K562 (cell line): ENCODE measurements at regions not wholly inside any gene's neighbourhood (a gene's known extent, or its start where the extent isn't known, plus 50 kb on each side); places are given as distances from the start of the nearest gene placed in this dataset.

Experiments used
- ATAC-seq: fragments of 200-7000 bp; cut with Tn5 transposase; 3 replicates; pipeline ENCODE4 v1.9.1; 2020; ENCODE audit warnings: moderate library complexity
- BruUV-seq: library from RNA; stranded (reverse); fragments of 400-500 nt; replicated peaks from 2 replicates; lab custom pipeline; 2021; lab: Mats Ljungman, UMichigan
- CTCF ChIA-PET: fragments of 300-600 bp; formaldehyde crosslinking; extraction: SDS; loops from one replicate; lab custom pipeline; 2021; ENCODE audit warnings: low intra/inter-chr PET ratio; lab: Yijun Ruan, JAX
- POLR2A ChIA-PET: fragments of 300-600, 350-650 bp; sonication (Branson Sonifier 250); formaldehyde crosslinking; extraction: SDS; loops from one replicate; lab custom pipeline; 2021; ENCODE audit warnings: antibody characterized with exemption, inconsistent platforms; lab: Yijun Ruan, JAX
- DNase-seq, 4 experiments: peaks; one replicate each; pipeline versions ENCODE4 v3.0.0 to v3.0.0-alpha.2; 2011 to 2018; ENCODE audit warnings: low spot score in 3 of 4, mixed read lengths in 3 of 4; ENCODE audit errors: extremely low read depth in 1 of 4
- FAIRE-seq: peaks from 2 replicates; lab custom pipeline; 2011; peaks lifted over from hg19 to GRCh38; lab: Jason Lieb, UNC
- H2AFZ ChIP-seq: 2 replicates; pipeline ENCODE4 v1.6.0; 2011; ENCODE audit warnings: low read depth, low read length, control low read depth, inconsistent platforms
- H3K27ac ChIP-seq: fragments of 200-600 bp; 3 replicates; pipeline ENCODE4 v1.8.0; 2011; ENCODE audit warnings: low read depth, mild to moderate bottlenecking, control low read depth, inconsistent platforms, low read length, moderate library complexity, mixed read lengths; ENCODE audit errors: extremely low read depth
- H3K27me3 ChIP-seq, 2 experiments: fragments of 300-600 bp in 1 of 2; 2 replicates in 1 of 2; 3 replicates in 1 of 2; pipeline versions ENCODE4 v1.6.0 to v1.8.0; 2011; ENCODE audit warnings: inconsistent platforms in 2 of 2, low read length in 2 of 2, mild to moderate bottlenecking in 1 of 2, mixed read lengths in 1 of 2, moderate library complexity in 1 of 2; ENCODE audit not compliant: control insufficient read depth in 2 of 2, insufficient read depth in 2 of 2
- H3K36me3 ChIP-seq: fragments of 300-600 bp; 3 replicates; pipeline ENCODE4 v1.8.0; 2011; ENCODE audit warnings: mild to moderate bottlenecking, low read length, inconsistent platforms; ENCODE audit not compliant: control insufficient read depth, insufficient read depth
- H3K4me1 ChIP-seq, 2 experiments: fragments of 200-600 bp in 1 of 2; replicated peaks in 1 of 2; 2 replicates in 1 of 2; 3 replicates in 1 of 2; pipeline versions ENCODE4 v1.5.1 to v1.8.0; 2011; ENCODE audit warnings: inconsistent platforms in 2 of 2, low read length in 2 of 2, mild to moderate bottlenecking in 1 of 2, mixed read lengths in 1 of 2, moderate library complexity in 1 of 2; ENCODE audit not compliant: control insufficient read depth in 2 of 2, insufficient read depth in 2 of 2
- H3K4me2 ChIP-seq: 2 replicates; pipeline ENCODE4 v1.6.1; 2011; ENCODE audit warnings: low read length, control low read depth, inconsistent platforms, mixed read lengths; ENCODE audit not compliant: insufficient read depth
- H3K4me3 ChIP-seq: fragments of 200-600 bp; sonication (generic), shearing (Covaris generic); 2 replicates; pipeline ENCODE4 v1.5.1; 2016; ENCODE audit warnings: control low read depth, inconsistent platforms
- H3K79me2 ChIP-seq: fragments of 200-600 bp; 3 replicates; pipeline ENCODE4 v1.8.0; 2011; ENCODE audit warnings: low read length, inconsistent platforms; ENCODE audit not compliant: control insufficient read depth, insufficient read depth
- H3K9ac ChIP-seq, 2 experiments: 2 replicates each; pipeline versions ENCODE4 v1.6.0 to v1.6.1; 2011; ENCODE audit warnings: low read depth in 2 of 2, low read length in 2 of 2, control low read depth in 1 of 2, inconsistent platforms in 1 of 2, mild to moderate bottlenecking in 1 of 2, mixed read lengths in 1 of 2; ENCODE audit not compliant: insufficient read depth in 1 of 2
- H3K9me1 ChIP-seq: one replicate; pipeline ENCODE4 v1.6.0; 2011; ENCODE audit warnings: inconsistent platforms, mild to moderate bottlenecking, low read length, moderate library complexity; ENCODE audit not compliant: control insufficient read depth, insufficient read depth
- H3K9me3 ChIP-seq: replicated peaks from 2 replicates; pipeline ENCODE4 v1.5.1; 2011; ENCODE audit warnings: low read depth, low read length, inconsistent platforms; ENCODE audit not compliant: control insufficient read depth, insufficient read depth
- H4K20me1 ChIP-seq: replicated peaks from 2 replicates; pipeline ENCODE4 v1.6.1; 2011; ENCODE audit warnings: low read length, inconsistent platforms, mixed read lengths; ENCODE audit not compliant: control insufficient read depth, insufficient read depth
- ATF7 ChIP-seq: fragments of 450-650 bp; IDR thresholded peaks from 2 replicates; pipeline ENCODE4 v1.7.1; 2014; ENCODE audit warnings: mild to moderate bottlenecking, moderate library complexity
- BRD4 ChIP-seq: fragments of 200-600 bp; sonication (generic); IDR thresholded peaks from 2 replicates; pipeline ENCODE4 v1.6.1; 2017; ENCODE audit warnings: inconsistent platforms
- NR2C1 ChIP-seq, 2 experiments: fragments of 450-650 bp; IDR thresholded peaks; 2 replicates each; pipeline ENCODE4 v1.6.1; 2017; ENCODE audit warnings: mild to moderate bottlenecking in 2 of 2, antibody characterized with exemption in 1 of 2, inconsistent platforms in 1 of 2, missing compliant biosample characterization in 1 of 2, missing genetic modification characterization in 1 of 2
- STAT5A ChIP-seq: IDR thresholded peaks from 2 replicates; pipeline ENCODE4 v1.6.1; 2012; ENCODE audit warnings: low read length, inconsistent platforms, borderline replicate concordance
- TFAM ChIP-seq: fragments of 250-450 bp; sonication (Bioruptor Pico); conservative IDR thresholded peaks from 2 replicates; pipeline ENCODE4 v1.5.0; 2021; ENCODE audit warnings: mild to moderate bottlenecking, moderate library complexity
- ZBTB49 ChIP-seq: sonication (generic); formaldehyde crosslinking; IDR thresholded peaks from 2 replicates; pipeline ENCODE4 v1.8.0; 2022; ENCODE audit warnings: missing genetic modification reagents, mild to moderate bottlenecking, borderline replicate concordance
- ZNF347 ChIP-seq: fragments of 450-650 bp; formaldehyde crosslinking; IDR thresholded peaks from 2 replicates; pipeline ENCODE4 v1.4.0; 2020; ENCODE audit warnings: low read depth, mild to moderate bottlenecking, moderate library complexity
- WGBS: fragments of 100-300 bp; shearing (Covaris generic); methylation state at CpG from one replicate; pipeline ENCODE4 v1.1.6; 2016; ENCODE audit warnings: low coverage, mixed read lengths; ENCODE audit not compliant: insufficient coverage; ENCODE audit errors: missing lambda C conversion rate; 5-methylcytosine and 5-hydroxymethylcytosine counted together
- in situ Hi-C: fragments of 300-500 bp; cut with MboI; formaldehyde crosslinking; loops from 4 replicates; pipeline ENCODE4 v1.15.0; 2018; ENCODE audit warnings: inconsistent platforms, mixed read lengths
- intact Hi-C: fragments of 100-400 bp; cut with micrococcal nuclease; formaldehyde crosslinking; loops from 2 replicates; pipeline ENCODE4 v1.14.2; 2022

DNA sequence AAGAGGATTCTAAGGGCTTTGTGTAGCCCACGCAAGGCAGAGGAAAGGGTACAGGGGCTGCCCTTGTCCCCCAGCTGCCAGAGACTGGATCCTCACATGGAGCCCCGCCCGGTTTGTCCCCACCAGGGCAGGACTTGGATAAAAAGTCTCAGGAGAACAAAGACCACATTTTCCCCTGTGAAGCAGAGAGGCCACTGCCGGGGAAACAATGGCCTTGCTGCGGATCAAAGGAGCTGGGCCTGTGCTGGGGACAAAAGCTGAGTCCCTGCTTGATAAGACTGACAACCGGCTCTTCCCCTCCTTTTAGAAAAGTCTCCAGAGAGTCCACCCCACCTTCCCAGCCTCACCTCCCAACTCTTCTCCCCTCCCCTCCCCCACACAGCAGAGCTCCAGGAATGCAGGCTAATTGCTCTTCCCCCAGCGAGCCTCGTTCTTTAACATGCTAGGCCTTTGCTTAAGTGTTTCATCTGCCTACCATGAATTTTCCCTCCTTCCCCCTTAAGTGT is 142.4 kb downstream of the PLPP3 start:
- Histone ChIP-seq H3K4me3 (no peak overlapping the region), H3K9ac (no peak overlapping the region), H3K36me3 (no peaks in the 10 kb centered on the region), H3K9me1 (no peaks in the 10 kb centered on the region), H2AFZ (no peak overlapping the region), H3K27ac (no peak overlapping the region), H3K79me2 (no peaks in the 10 kb centered on the region), H3K4me2 (no peak overlapping the region), H4K20me1 (peaks cover 4% of the 10 kb centered on the region; the same call in 1 of the 2 replicates), H3K4me1 (no peaks in the 10 kb centered on the region), H3K9me3 (no peaks in the 10 kb centered on the region), H3K27me3 (peaks cover 4 to 25% of the 10 kb centered on the region in 2 experiments; a peak in 3 of 5 replicates)
- no peak for FAIRE-seq
- ChIA-PET CTCF (no interaction called here), POLR2A (interaction anchor here (1.0 kb wide), 1 partner anchor 23 kb away, joined by 3 read pairs; no protein-coding TSS in a partner anchor)
- no peak for DNase-seq
- in situ Hi-C loops: no loop called here
- no peak for TF ChIP-seq TFAM
- TF ChIP-seq ZBTB49 (CRISPR knock-in tag): no peak
- no peak for TF ChIP-seq ZNF347 (CRISPR knock-in tag)
- no peak for TF ChIP-seq NR2C1 (IDR thresholded peaks at IDR 0.05)
- TF ChIP-seq NR2C1 (tag; IDR thresholded peaks at IDR 0.05): no peak
- no peak for TF ChIP-seq STAT5A
- no peak for TF ChIP-seq BRD4
- no peak for TF ChIP-seq ATF7
- intact Hi-C loops: no loop called here
- WGBS: 6% methylated on average over 8 of the region's 8 CpGs
- ATAC-seq: no peak
- BruUV-seq: no TSS peak
